ENCODE measurements at regions not wholly inside any gene's neighbourhood (a gene's known extent, or its start where the extent isn't known, plus 50 kb on each side); places are given as distances from the start of the nearest gene placed in this dataset.

GRCh38 chr10:2392145-2392812, 655.0 kb upstream of the ADARB2 start:
- Histone ChIP-seq H3K4me1 (ENCODE audit: control insufficient read depth, insufficient read depth, low read length) (no peaks in the 10 kb centered on the region), H3K36me3 (ENCODE audit: control insufficient read depth, insufficient read depth, low read length) (no peaks in the 10 kb centered on the region), H3K27me3 (ENCODE audit: control insufficient read depth, insufficient read depth, low read length) (no peaks in the 10 kb centered on the region), H3K9me3 (ENCODE audit: control insufficient read depth, low read depth, low read length) (no peaks in the 10 kb centered on the region), H3K4me3 (ENCODE audit: low read length) (no peak overlapping the region), H3K27ac (ENCODE audit: low read length) (no peak overlapping the region)
- no CpG with 5 or more reads among the region's 6 CpGs for WGBS (ENCODE audit: insufficient coverage, low lambda C conversion rate)
- peak in 1 of 2 donors; percentile 5 for DNase-seq

GRCh38 chr10:2387672-2388071, 650.3 kb upstream of the ADARB2 start:
- Histone ChIP-seq H3K9me3 (ENCODE audit: control insufficient read depth, low read depth, low read length) (no peaks in the 10 kb centered on the region), H3K4me1 (ENCODE audit: control insufficient read depth, insufficient read depth, low read length) (no peaks in the 10 kb centered on the region), H3K27ac (ENCODE audit: low read length) (no peak overlapping the region), H3K27me3 (ENCODE audit: control insufficient read depth, insufficient read depth, low read length) (no peaks in the 10 kb centered on the region), H3K36me3 (ENCODE audit: control insufficient read depth, insufficient read depth, low read length) (no peaks in the 10 kb centered on the region), H3K4me3 (ENCODE audit: low read length) (no peak overlapping the region)
- WGBS (ENCODE audit: insufficient coverage, low lambda C conversion rate) = 86% methylated on average over 1 of the region's 3 CpGs
- DNase-seq = no peak

- Histone ChIP-seq H3K4me3 (ENCODE audit: low read length) (no peak overlapping the region), H3K27ac (ENCODE audit: low read length) (no peak overlapping the region), H3K4me1 (ENCODE audit: control insufficient read depth, insufficient read depth, low read length) (no peaks in the 10 kb centered on the region), H3K27me3 (ENCODE audit: control insufficient read depth, insufficient read depth, low read length) (no peaks in the 10 kb centered on the region), H3K36me3 (ENCODE audit: control insufficient read depth, insufficient read depth, low read length) (no peaks in the 10 kb centered on the region), H3K9me3 (ENCODE audit: control insufficient read depth, low read depth, low read length) (no peaks in the 10 kb centered on the region)
- DNase-seq = no peak
- 67% methylated on average over 3 of the region's 8 CpGs for WGBS (ENCODE audit: insufficient coverage, low lambda C conversion rate)
Measured at GRCh38 chr10:2387261-2387660, 649.9 kb upstream of the ADARB2 start.

- H3K27ac ChIP-seq (ENCODE audit: low read length) = no peak overlapping the region
- no peak for DNase-seq
- no peaks in the 10 kb centered on the region for H3K36me3 ChIP-seq (ENCODE audit: control insufficient read depth, insufficient read depth, low read length)
- 94% methylated on average over 3 of the region's 8 CpGs for WGBS (ENCODE audit: insufficient coverage, low lambda C conversion rate)
- no peaks in the 10 kb centered on the region for H3K27me3 ChIP-seq (ENCODE audit: control insufficient read depth, insufficient read depth, low read length)
- no peak overlapping the region for H3K4me3 ChIP-seq (ENCODE audit: low read length)
- H3K9me3 ChIP-seq (ENCODE audit: control insufficient read depth, low read depth, low read length) = no peaks in the 10 kb centered on the region
- H3K4me1 ChIP-seq (ENCODE audit: control insufficient read depth, insufficient read depth, low read length) = no peaks in the 10 kb centered on the region
Measured at GRCh38 chr10:2380218-2380617, 642.9 kb upstream of the ADARB2 start.

GRCh38 chr10:2367083-2367482, 629.8 kb upstream of the ADARB2 start:
- no peaks in the 10 kb centered on the region for H3K4me1 ChIP-seq (ENCODE audit: control insufficient read depth, insufficient read depth, low read length)
- no peaks in the 10 kb centered on the region for H3K27me3 ChIP-seq (ENCODE audit: control insufficient read depth, insufficient read depth, low read length)
- no peak overlapping the region for H3K27ac ChIP-seq (ENCODE audit: low read length)
- no peaks in the 10 kb centered on the region for H3K9me3 ChIP-seq (ENCODE audit: control insufficient read depth, low read depth, low read length)
- no peaks in the 10 kb centered on the region for H3K36me3 ChIP-seq (ENCODE audit: control insufficient read depth, insufficient read depth, low read length)
- H3K4me3 ChIP-seq (ENCODE audit: low read length) = no peak overlapping the region
- WGBS (ENCODE audit: insufficient coverage, low lambda C conversion rate) = 80% methylated on average over 4 of the region's 5 CpGs
- DNase-seq = no peak

GRCh38 chr10:2366264-2366931, 629.1 kb upstream of the ADARB2 start:
- no peak for DNase-seq
- no peak overlapping the region for H3K4me3 ChIP-seq (ENCODE audit: low read length)
- H3K9me3 ChIP-seq (ENCODE audit: control insufficient read depth, low read depth, low read length) = no peaks in the 10 kb centered on the region
- H3K36me3 ChIP-seq (ENCODE audit: control insufficient read depth, insufficient read depth, low read length) = no peaks in the 10 kb centered on the region
- H3K4me1 ChIP-seq (ENCODE audit: control insufficient read depth, insufficient read depth, low read length) = no peaks in the 10 kb centered on the region
- no peak overlapping the region for H3K27ac ChIP-seq (ENCODE audit: low read length)
- H3K27me3 ChIP-seq (ENCODE audit: control insufficient read depth, insufficient read depth, low read length) = no peaks in the 10 kb centered on the region

GRCh38 chr10:2362331-2362730, 625.0 kb upstream of the ADARB2 start:
- no peaks in the 10 kb centered on the region for H3K27me3 ChIP-seq (ENCODE audit: control insufficient read depth, insufficient read depth, low read length)
- no peaks in the 10 kb centered on the region for H3K9me3 ChIP-seq (ENCODE audit: control insufficient read depth, low read depth, low read length)
- H3K4me1 ChIP-seq (ENCODE audit: control insufficient read depth, insufficient read depth, low read length) = no peaks in the 10 kb centered on the region
- no peak overlapping the region for H3K4me3 ChIP-seq (ENCODE audit: low read length)
- no peak overlapping the region for H3K27ac ChIP-seq (ENCODE audit: low read length)
- no peak for DNase-seq
- WGBS (ENCODE audit: insufficient coverage, low lambda C conversion rate) = no CpG with 5 or more reads among the region's 7 CpGs
- H3K36me3 ChIP-seq (ENCODE audit: control insufficient read depth, insufficient read depth, low read length) = no peaks in the 10 kb centered on the region

GRCh38 chr10:2358586-2358985, 621.3 kb upstream of the ADARB2 start:
- no CpG with 5 or more reads among the region's 9 CpGs for WGBS (ENCODE audit: insufficient coverage, low lambda C conversion rate)
- H3K4me1 ChIP-seq (ENCODE audit: control insufficient read depth, insufficient read depth, low read length) = no peaks in the 10 kb centered on the region
- DNase-seq = no peak
- no peaks in the 10 kb centered on the region for H3K27me3 ChIP-seq (ENCODE audit: control insufficient read depth, insufficient read depth, low read length)
- H3K9me3 ChIP-seq (ENCODE audit: control insufficient read depth, low read depth, low read length) = no peaks in the 10 kb centered on the region
- H3K27ac ChIP-seq (ENCODE audit: low read length) = no peak overlapping the region
- no peak overlapping the region for H3K4me3 ChIP-seq (ENCODE audit: low read length)
- no peaks in the 10 kb centered on the region for H3K36me3 ChIP-seq (ENCODE audit: control insufficient read depth, insufficient read depth, low read length)

GRCh38 chr10:2356670-2357069, 619.3 kb upstream of the ADARB2 start:
- 89% methylated on average over 3 of the region's 7 CpGs for WGBS (ENCODE audit: insufficient coverage, low lambda C conversion rate)
- Histone ChIP-seq H3K27me3 (ENCODE audit: control insufficient read depth, insufficient read depth, low read length) (no peaks in the 10 kb centered on the region), H3K4me3 (ENCODE audit: low read length) (no peak overlapping the region), H3K27ac (ENCODE audit: low read length) (no peak overlapping the region), H3K9me3 (ENCODE audit: control insufficient read depth, low read depth, low read length) (no peaks in the 10 kb centered on the region), H3K36me3 (ENCODE audit: control insufficient read depth, insufficient read depth, low read length) (no peaks in the 10 kb centered on the region), H3K4me1 (ENCODE audit: control insufficient read depth, insufficient read depth, low read length) (no peaks in the 10 kb centered on the region)
- no peak for DNase-seq

- Histone ChIP-seq H3K4me3 (ENCODE audit: low read length) (no peak overlapping the region), H3K27me3 (ENCODE audit: control insufficient read depth, insufficient read depth, low read length) (no peaks in the 10 kb centered on the region), H3K36me3 (ENCODE audit: control insufficient read depth, insufficient read depth, low read length) (no peaks in the 10 kb centered on the region), H3K27ac (ENCODE audit: low read length) (no peak overlapping the region), H3K4me1 (ENCODE audit: control insufficient read depth, insufficient read depth, low read length) (no peaks in the 10 kb centered on the region), H3K9me3 (ENCODE audit: control insufficient read depth, low read depth, low read length) (no peaks in the 10 kb centered on the region)
- WGBS (ENCODE audit: insufficient coverage, low lambda C conversion rate) = 94% methylated on average over 7 of the region's 16 CpGs
- DNase-seq = no peak
Measured at GRCh38 chr10:2351566-2351965, 614.2 kb upstream of the ADARB2 start.

GRCh38 chr10:2342206-2342605, 604.9 kb upstream of the ADARB2 start:
- Histone ChIP-seq H3K27me3 (ENCODE audit: control insufficient read depth, insufficient read depth, low read length) (no peaks in the 10 kb centered on the region), H3K27ac (ENCODE audit: low read length) (no peak overlapping the region), H3K4me1 (ENCODE audit: control insufficient read depth, insufficient read depth, low read length) (no peaks in the 10 kb centered on the region), H3K4me3 (ENCODE audit: low read length) (no peak overlapping the region), H3K36me3 (ENCODE audit: control insufficient read depth, insufficient read depth, low read length) (no peaks in the 10 kb centered on the region), H3K9me3 (ENCODE audit: control insufficient read depth, low read depth, low read length) (no peaks in the 10 kb centered on the region)
- WGBS (ENCODE audit: insufficient coverage, low lambda C conversion rate) = 100% methylated on average over 3 of the region's 3 CpGs
- DNase-seq = no peak

Data from large intestine (tissue), 3 donors.